ENCODE measurements at regions not wholly inside any gene's neighbourhood (a gene's known extent, or its start where the extent isn't known, plus 50 kb on each side); places are given as distances from the start of the nearest gene placed in this dataset.

DNA sequence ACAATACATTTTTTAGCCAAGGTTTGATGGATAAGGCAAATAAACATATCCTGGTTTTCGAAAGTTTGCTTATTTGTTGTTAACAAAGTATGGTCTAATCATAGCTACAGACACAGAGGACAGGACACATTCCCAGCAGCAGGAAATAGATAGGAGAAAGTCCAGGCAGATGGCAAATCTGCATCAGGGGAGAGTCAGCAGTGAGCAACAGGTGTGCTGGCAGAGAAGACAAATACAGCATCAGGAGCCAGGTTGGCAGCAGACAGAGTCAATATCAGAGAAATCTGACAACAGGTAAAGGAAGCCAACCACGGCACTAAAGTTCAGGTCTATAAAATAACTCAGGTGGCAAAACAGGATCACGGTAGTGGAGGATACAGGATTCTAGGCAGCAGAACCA is 210.7 kb upstream of the PTBP2 start:
- H3K9me3 ChIP-seq, result no peaks in the 10 kb centered on the region
- H3K4me3 ChIP-seq, result no peak overlapping the region
- peak; percentile 39 to 42 for ATAC-seq
- H3K27me3 ChIP-seq, result no peaks in the 10 kb centered on the region
- intact Hi-C loops (cut with DNase I; ENCODE audit: low total_unique reads) (no loop called here), in situ Hi-C loops (cut with MboI; ENCODE audit: low sequenced_read_pairs in 4 of 4) (no loop called here)
- H3K27ac ChIP-seq, result no peak overlapping the region
- TF ChIP-seq POLR2A (IDR thresholded peaks at IDR 0.05), result no peak
- TF ChIP-seq, protein P1, sequence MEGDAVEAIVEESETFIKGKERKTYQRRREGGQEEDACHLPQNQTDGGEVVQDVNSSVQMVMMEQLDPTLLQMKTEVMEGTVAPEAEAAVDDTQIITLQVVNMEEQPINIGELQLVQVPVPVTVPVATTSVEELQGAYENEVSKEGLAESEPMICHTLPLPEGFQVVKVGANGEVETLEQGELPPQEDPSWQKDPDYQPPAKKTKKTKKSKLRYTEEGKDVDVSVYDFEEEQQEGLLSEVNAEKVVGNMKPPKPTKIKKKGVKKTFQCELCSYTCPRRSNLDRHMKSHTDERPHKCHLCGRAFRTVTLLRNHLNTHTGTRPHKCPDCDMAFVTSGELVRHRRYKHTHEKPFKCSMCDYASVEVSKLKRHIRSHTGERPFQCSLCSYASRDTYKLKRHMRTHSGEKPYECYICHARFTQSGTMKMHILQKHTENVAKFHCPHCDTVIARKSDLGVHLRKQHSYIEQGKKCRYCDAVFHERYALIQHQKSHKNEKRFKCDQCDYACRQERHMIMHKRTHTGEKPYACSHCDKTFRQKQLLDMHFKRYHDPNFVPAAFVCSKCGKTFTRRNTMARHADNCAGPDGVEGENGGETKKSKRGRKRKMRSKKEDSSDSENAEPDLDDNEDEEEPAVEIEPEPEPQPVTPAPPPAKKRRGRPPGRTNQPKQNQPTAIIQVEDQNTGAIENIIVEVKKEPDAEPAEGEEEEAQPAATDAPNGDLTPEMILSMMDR (IDR thresholded peaks at IDR 0.05 in 4 of 5, conservative IDR thresholded peaks at IDR 0.05 in 1 of 5), result no peak
- peaks cover 16 to 18% of the 10 kb centered on the region in 2 donors for H3K4me1 ChIP-seq
- H3K36me3 ChIP-seq, result no peaks in the 10 kb centered on the region
- DNase-seq, result no peak

DNA sequence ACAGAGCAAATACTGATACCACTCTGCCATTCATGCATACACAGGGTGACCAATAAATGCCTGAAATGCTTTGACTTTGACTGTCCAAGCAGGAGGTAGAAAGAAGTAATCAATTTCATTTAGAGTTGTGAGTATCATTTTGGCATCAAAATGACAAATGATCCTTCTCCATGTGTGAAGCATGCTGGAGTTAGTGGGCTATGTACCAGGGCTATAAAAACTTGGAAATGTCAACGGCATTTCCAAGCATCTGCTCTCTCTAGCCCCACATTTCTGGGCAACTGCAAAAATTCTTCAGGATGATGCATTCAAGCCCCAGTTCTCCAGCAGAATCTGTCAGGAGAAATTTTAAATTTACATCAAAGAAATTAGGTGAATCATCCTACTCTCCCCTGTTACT is 208.4 kb upstream of the PTBP2 start:
- intact Hi-C loops (cut with DNase I; ENCODE audit: low total_unique reads) (no loop called here), in situ Hi-C loops (cut with MboI; ENCODE audit: low sequenced_read_pairs in 4 of 4) (no loop called here)
- H3K36me3 ChIP-seq, result no peaks in the 10 kb centered on the region
- H3K4me3 ChIP-seq, result no peak overlapping the region
- H3K27me3 ChIP-seq, result no peaks in the 10 kb centered on the region
- peaks cover 16 to 18% of the 10 kb centered on the region in 2 donors for H3K4me1 ChIP-seq
- no peak for ATAC-seq
- DNase-seq, result no peak
- no peak for TF ChIP-seq POLR2A (IDR thresholded peaks at IDR 0.05)
- TF ChIP-seq, protein P1 (IDR thresholded peaks at IDR 0.05 in 4 of 5, conservative IDR thresholded peaks at IDR 0.05 in 1 of 5), result no peak
- H3K9me3 ChIP-seq, result no peaks in the 10 kb centered on the region
- no peak overlapping the region for H3K27ac ChIP-seq

DNA sequence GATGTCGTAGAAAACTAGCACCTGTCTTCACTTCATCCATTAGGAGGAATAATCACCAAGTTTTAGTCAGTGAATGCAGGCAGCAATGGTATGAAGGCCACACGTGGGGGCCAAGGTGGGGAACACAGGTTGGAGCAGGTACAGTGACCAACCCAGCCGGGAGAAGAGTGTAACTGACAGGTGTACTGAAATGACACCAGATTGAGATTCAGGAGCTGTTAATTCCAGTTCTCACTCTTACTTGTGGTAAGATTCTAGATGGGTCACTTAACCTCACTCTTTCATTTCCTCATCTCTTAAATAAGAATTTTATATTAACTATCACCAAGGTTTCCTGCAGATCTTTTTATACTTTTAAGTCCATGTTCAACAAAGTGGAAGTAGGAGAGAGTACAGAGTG is 206.2 kb upstream of the PTBP2 start:
- no peak for ATAC-seq
- no peak for DNase-seq
- H3K9me3 ChIP-seq, result no peaks in the 10 kb centered on the region
- H3K27ac ChIP-seq, result no peak overlapping the region
- peaks cover 5 to 6% of the 10 kb centered on the region in 2 donors for H3K4me1 ChIP-seq
- in situ Hi-C loops (cut with MboI; ENCODE audit: low sequenced_read_pairs in 4 of 4), result no loop called here
- H3K4me3 ChIP-seq, result no peak overlapping the region
- H3K27me3 ChIP-seq, result no peaks in the 10 kb centered on the region
- H3K36me3 ChIP-seq, result no peaks in the 10 kb centered on the region
- TF ChIP-seq, protein P1 (IDR thresholded peaks at IDR 0.05 in 4 of 5, conservative IDR thresholded peaks at IDR 0.05 in 1 of 5), result no peak
- no peak for TF ChIP-seq POLR2A (IDR thresholded peaks at IDR 0.05)
- intact Hi-C loops (cut with DNase I; ENCODE audit: low total_unique reads), result no loop called here

DNA sequence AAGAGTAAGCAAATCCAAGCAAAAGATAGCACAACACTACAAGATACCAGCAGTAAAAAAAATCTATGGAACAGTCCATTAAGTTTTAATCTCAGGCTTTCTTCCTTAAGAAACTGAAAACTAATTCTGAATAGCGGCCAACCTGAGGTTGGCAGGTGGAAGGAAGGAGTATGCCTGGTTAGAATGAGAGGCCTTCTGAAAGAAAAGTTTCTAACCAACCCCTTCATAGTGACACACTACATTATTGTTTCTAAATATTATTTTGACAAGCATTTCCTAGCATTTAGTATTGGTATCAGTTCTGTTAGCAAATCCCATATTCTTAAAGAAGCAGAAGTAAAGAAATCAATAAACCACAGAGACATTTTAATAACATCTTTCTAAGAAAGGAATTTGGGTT is 205.7 kb upstream of the PTBP2 start:
- ATAC-seq, result no peak
- DNase-seq, result no peak
- TF ChIP-seq POLR2A (IDR thresholded peaks at IDR 0.05), result no peak
- TF ChIP-seq, protein P1 (IDR thresholded peaks at IDR 0.05 in 4 of 5, conservative IDR thresholded peaks at IDR 0.05 in 1 of 5), result no peak
- intact Hi-C loops (cut with DNase I; ENCODE audit: low total_unique reads) (no loop called here), in situ Hi-C loops (cut with MboI; ENCODE audit: low sequenced_read_pairs in 4 of 4) (no loop called here)
- no peak overlapping the region for H3K4me3 ChIP-seq
- H3K27ac ChIP-seq, result no peak overlapping the region
- H3K36me3 ChIP-seq, result no peaks in the 10 kb centered on the region
- no peaks in the 10 kb centered on the region for H3K9me3 ChIP-seq
- H3K4me1 ChIP-seq, result peaks cover 0 to under 1% of the 10 kb centered on the region in 2 donors
- H3K27me3 ChIP-seq, result no peaks in the 10 kb centered on the region

DNA sequence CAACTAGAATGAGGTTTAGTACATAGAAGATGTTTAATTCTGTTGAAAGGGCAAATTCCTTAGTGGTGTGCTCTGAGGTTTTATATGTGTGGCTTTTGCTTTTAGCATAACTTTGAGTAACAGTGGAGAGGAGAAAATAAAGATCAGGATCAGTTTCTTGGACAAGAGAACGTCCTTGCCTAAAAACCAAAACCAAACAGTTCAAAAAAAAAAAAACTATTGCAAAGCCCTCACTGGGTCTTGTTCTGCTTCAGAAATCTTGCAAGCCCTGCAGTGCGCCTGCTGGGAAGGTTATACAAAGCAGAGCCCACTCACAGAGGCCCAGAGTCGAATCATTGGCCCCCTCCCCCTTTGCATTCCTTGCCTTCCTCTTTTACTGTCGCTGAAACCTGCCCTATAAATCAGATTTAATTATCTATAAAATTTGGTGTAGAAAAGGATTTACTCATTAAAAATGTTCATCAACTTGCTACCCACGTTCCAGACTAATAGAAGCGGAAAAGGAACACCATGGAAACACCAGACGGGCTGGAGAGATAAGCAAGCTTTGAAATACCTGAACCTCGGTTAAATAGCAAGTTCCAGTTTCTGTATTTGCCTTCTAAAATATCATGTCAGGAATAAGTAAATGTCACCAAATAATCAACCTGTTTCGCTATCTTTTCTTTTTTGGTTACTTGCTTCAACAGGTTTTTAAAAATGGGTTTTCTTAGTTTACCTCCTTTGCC is 201.6 kb upstream of the PTBP2 start:
- Histone ChIP-seq H3K4me1 (peaks cover 0 to 2% of the 10 kb centered on the region in 2 donors), H3K9me3 (no peaks in the 10 kb centered on the region), H3K27me3 (no peaks in the 10 kb centered on the region), H3K36me3 (no peaks in the 10 kb centered on the region), H3K27ac (no peak overlapping the region), H3K4me3 (no peak overlapping the region)
- ATAC-seq (no peak), DNase-seq (no peak)
- in situ Hi-C loops (cut with MboI; ENCODE audit: low sequenced_read_pairs in 4 of 4) (no loop called here), intact Hi-C loops (cut with DNase I; ENCODE audit: low total_unique reads) (no loop called here)
- no peak for TF ChIP-seq POLR2A (IDR thresholded peaks at IDR 0.05)
- TF ChIP-seq, protein P1 (IDR thresholded peaks at IDR 0.05 in 4 of 5, conservative IDR thresholded peaks at IDR 0.05 in 1 of 5), result no peak

Measured in gastrocnemius medialis (tissue), 4 donors.